HG03060 (cell line): ENCODE measurements at regions not wholly inside any gene's neighbourhood (a gene's known extent, or its start where the extent isn't known, plus 50 kb on each side); places are given as distances from the start of the nearest gene placed in this dataset.

ENCODE experiments used
- ATAC-seq: cut with Tn5 transposase; IDR thresholded peaks from one replicate; pipeline ENCODE4 v1.9.1; 2021; ENCODE audit warnings: low read depth, moderate number of reproducible peaks; ENCODE audit not compliant: unreplicated experiment

DNA sequence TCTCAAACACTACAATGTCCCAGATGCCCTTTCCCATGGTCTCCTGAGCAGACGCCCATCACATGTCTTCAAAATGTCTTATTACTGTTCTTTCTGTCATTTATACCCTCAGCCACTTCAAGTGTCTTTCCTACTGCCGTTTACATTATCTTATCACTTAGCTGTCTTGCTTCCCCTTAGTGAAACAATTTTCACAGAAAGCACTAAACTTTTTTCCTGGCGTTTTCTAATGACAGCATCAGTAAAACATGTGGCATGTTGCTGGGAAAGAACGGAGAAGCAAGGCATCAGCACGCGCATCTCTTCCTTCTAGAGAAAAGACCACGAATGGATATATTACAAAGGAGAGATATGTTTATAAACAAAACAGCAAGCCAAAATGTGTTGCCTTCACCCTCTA is 189.7 kb upstream of the SLIT2 start:
- ATAC-seq, result no peak

DNA sequence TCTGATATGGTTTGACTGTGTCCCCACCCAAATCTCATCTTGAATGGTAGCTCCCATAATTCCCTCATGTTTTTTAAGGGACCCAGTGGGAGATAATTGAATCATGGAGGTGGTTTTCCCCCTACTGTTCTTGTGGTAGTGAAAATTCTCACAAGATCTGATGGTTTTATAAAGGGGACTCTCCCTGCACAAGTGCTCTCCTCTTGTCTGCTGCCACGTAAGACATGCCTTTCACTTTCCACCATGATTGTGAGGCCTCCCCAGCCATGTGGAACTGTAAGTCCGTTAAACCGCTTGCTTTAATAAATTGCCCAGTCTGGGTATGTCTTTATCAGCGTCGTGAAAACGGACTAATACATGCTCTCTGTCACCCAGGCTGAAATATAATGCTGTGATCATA is 200.9 kb upstream of the SLIT2 start:
- ATAC-seq, result no peak

- no peak for ATAC-seq
These were observed 201.8 kb upstream of the SLIT2 start for GRCh38 chr4:20049889-20050288.

- ATAC-seq, result no peak
These were observed 204.6 kb upstream of the SLIT2 start for GRCh38 chr4:20046931-20047677.

- no peak for ATAC-seq
These were observed 205.5 kb upstream of the SLIT2 start for GRCh38 chr4:20046179-20046578.

- no peak for ATAC-seq
These were observed 206.7 kb upstream of the SLIT2 start for GRCh38 chr4:20044966-20045365.

DNA sequence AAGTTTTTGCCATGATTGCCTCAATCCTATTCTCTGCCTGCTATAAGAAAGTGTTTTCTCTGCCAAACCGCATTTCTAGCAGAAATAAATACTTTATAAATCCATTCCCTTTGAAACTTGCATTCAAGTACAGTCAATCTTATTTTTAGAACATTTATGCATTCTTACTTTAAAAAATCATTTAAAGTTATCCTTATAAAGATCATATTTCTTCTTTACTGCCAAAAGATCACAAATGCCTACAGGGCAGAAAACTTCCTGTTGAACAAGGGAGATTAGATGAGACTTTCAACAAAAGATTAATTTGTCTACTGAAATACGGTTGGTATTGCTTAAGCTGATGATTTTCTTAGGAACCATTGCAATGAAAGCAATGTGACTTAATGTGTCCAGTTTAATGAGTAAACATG is 207.2 kb upstream of the SLIT2 start:
- ATAC-seq, result no peak

- no peak for ATAC-seq
These were observed 207.7 kb upstream of the SLIT2 start for GRCh38 chr4:20043991-20044390.

DNA sequence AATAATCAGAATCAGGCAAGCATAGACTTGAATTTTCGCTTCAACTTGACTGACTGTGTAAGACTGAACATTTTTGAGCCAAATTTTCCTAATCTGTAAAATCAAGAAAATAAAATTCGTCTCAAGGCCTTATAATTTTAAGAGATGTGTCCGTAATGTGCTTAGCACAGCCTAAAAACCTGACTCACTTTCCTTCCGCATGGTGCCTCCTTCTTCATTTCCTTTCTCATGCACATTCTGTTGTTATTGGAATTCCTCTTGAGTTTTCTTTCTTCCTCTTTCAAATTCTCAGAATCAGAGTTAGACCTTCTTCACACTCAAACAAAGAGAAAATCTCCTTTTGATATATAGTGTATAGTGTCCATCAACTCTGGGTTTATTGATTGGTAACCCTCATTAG is 208.9 kb upstream of the SLIT2 start:
- no peak for ATAC-seq

DNA sequence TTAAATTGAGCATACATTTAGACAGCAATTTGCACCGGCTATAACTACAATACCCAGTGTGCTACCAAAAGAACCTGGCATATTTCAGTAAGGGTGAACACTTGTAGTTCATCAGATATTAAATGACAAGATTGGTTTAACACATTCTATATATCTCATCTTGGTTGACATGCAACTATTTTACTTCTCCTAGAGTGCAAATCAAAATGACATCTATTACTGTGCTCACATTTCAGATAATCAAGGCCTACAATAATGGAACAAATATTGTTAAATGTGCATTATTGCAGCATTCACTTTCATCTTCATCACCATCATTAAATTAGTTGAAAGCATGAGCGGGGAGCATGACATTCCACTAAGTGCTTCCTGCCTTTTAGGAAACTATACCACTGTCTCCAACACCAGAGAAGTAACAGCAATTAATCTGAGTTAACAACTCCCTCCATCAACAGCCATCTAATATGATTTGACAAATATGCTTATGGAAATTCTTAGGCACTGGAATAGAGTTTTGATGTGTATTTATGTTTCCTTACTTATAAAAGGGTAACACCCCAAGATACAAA is 209.8 kb upstream of the SLIT2 start:
- no peak for ATAC-seq

GRCh38 chr4:20037745-20038144 is 214.0 kb upstream of the SLIT2 start:
- no peak for ATAC-seq

- ATAC-seq, result no peak
These were observed 221.6 kb upstream of the SLIT2 start for GRCh38 chr4:20030108-20030507.

- no peak for ATAC-seq
These were observed 223.1 kb upstream of the SLIT2 start for GRCh38 chr4:20028645-20029044.

DNA sequence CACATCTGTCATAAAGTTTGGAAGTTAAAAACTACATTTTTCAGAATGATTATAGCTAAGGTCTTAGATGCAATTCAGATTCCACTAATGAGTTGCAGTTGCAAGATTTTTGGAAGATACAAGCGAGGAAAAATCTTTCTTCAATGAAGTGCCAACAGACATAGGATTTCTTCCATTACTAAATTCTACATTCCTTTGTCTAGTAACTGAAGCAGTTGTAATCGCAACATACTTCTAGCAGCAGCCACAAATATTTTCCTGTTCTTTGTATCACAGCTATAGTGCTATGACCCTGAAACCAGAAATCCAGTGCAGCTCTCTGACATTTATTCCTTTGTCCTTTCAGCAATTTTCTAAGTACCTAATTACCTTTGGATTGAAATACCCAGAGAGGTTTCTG is 225.2 kb upstream of the SLIT2 start:
- ATAC-seq, result no peak

DNA sequence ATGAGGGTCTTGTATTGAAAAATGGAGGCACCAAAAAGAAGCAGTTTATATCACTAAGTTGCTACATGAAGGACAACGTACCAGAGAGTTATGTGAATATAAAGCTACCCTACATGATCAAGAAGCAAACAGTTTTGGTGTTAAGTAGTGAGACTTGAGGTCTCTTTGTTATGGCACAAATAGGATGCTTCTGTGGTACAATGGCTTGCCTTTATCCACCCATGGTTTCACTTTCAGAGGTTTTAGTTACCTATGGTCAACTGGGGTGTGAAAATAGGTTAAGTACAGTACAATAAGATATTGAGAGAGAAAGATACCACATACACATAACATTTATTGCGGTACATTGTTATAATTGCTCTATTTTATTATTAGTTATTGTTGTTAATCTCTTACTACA is 229.2 kb upstream of the SLIT2 start:
- ATAC-seq, result no peak

DNA sequence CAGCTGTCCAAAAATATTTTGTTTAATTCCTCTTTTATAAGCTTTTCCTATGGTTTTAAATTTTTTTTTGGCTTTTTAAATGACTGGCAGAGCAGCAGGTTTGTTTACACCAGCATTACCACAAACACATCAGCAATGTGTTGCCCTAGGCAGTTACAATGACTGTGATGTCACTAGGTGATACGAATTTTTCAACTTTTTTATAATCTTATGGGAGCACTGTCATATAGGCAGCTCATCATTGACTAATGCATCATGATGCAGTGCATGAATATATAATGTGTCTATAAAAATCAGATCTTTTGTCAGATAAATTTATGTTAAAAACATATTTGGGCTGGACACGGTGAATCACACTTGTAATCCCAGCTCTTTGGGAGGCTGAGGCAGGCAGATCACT is 231.6 kb upstream of the SLIT2 start:
- ATAC-seq, result no peak

GRCh38 chr4:20019310-20020015 is 232.2 kb upstream of the SLIT2 start:
- ATAC-seq, result no peak

DNA sequence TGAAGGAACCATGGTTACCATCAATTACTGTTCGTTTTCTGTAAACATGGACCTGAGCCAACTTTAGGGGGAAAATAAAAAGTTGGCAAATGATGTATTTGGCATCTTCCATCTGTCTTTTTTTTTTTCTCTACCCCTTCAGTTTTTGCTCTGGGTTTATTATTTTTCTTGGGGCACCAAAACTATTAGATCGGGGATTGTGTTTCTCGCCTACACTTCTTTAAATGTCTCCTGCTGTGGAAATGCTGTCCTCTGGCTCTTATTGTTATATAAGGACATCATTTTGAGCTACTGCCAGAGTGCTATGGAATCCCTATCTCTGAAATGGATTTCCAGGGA is 234.0 kb upstream of the SLIT2 start:
- ATAC-seq, result no peak

DNA sequence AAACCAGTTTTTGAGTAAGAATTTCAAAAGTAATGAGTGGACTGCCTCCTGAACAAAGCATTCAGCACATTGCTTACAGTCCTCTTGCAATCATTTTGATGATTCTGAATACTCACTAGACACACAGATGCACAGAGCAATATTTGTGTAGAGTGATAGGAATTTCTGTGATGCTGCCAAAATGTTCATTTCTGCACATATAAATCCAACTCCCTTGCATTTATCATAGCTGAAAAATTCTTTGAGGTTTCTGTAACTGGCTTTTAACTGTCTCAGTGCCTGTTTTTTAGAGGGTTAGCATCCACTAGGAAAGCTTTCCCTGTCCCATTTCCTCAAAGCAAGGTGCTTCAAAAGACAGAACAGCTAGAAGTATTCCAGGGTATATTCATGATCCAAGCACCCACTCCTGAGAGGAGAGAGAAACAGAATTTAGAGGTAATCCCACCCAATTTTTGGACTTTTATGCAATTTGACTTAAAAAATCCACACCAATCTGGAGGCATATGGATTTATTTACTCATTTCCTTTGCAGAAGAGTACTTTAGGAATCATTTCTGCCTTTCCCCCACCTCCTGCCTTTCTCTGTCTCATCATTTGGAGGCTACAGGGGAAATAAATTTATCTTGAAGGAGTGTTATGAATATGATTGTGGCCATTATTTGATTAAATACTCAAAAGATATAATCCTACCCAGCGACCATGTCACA is 234.5 kb upstream of the SLIT2 start:
- no peak for ATAC-seq

DNA sequence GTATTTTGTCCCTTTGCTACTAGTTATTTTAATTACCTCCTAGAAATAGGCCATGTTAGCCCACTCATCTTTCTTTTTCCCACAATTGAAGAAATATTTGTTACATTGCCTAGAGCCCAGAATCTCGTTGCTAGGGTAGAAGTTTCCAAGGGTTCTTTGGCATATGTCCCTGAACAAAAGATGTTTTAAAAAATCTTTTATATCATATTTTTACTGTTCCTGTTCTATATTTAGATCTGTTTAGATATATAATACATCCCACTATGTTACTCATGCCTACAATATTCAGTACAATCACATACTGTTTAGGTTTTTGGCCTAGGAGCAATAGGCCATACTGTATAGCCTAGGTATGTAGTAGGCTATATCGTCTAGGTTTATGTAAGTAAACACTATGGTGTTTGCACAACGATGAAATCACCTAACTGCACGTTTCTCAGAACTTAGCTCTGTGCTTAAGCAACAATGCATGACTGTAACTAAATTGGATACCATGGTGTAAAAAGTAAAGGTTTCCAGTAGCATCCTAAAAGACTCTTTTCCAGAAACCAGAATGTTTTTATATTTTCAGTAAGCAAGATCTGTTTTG is 236.0 kb upstream of the SLIT2 start:
- no peak for ATAC-seq
